ENCODE measurements at regions not wholly inside any gene's neighbourhood (a gene's known extent, or its start where the extent isn't known, plus 50 kb on each side); places are given as distances from the start of the nearest gene placed in this dataset.
"Not testable (repeated sequence)": the region's sequence is repeated elsewhere in the genome, so short reads cannot be mapped to it uniquely, and the experiment has no call there.

GRCh38 chr1:199561334-199561733 lies 466.2 kb upstream of the NR5A2 start:
- DNase-seq, result no peak

- no peak for DNase-seq
Observed at GRCh38 chr1:199573047-199573446, 454.5 kb upstream of the NR5A2 start.

- DNase-seq, result no peak
Observed at GRCh38 chr1:199574950-199575349, 452.6 kb upstream of the NR5A2 start.

- DNase-seq, result no peak
Observed at GRCh38 chr1:199580300-199580699, 447.2 kb upstream of the NR5A2 start.

- DNase-seq, result no peak
Observed at GRCh38 chr1:199585392-199585791, 442.1 kb upstream of the NR5A2 start.

GRCh38 chr1:199590708-199591107 lies 436.8 kb upstream of the NR5A2 start:
- no peak for DNase-seq

- DNase-seq, result no peak
Observed at GRCh38 chr1:199591468-199591867, 436.0 kb upstream of the NR5A2 start.

- no peak for DNase-seq
Observed at GRCh38 chr1:199593475-199593874, 434.0 kb upstream of the NR5A2 start.

- DNase-seq, result not testable (repeated sequence)
Observed at GRCh38 chr1:199596448-199596847, 431.1 kb upstream of the NR5A2 start.

GRCh38 chr1:199597152-199597551 lies 430.4 kb upstream of the NR5A2 start:
- no peak for DNase-seq

GRCh38 chr1:199608414-199608813 lies 419.1 kb upstream of the NR5A2 start:
- DNase-seq, result no peak

GRCh38 chr1:199612976-199613774 lies 414.3 kb upstream of the NR5A2 start:
- DNase-seq, result no peak

GRCh38 chr1:199616947-199617346 lies 410.6 kb upstream of the NR5A2 start:
- DNase-seq, result no peak

- DNase-seq, result no peak
Observed at GRCh38 chr1:199619223-199619622, 408.3 kb upstream of the NR5A2 start.

GRCh38 chr1:199626228-199626627 lies 401.3 kb upstream of the NR5A2 start:
- not testable (repeated sequence) for DNase-seq

GRCh38 chr1:199629624-199630023 lies 397.9 kb upstream of the NR5A2 start:
- no peak for DNase-seq

- DNase-seq, result no peak
Observed at GRCh38 chr1:199639453-199639852, 388.1 kb upstream of the NR5A2 start.

GRCh38 chr1:199641531-199641930 lies 386.0 kb upstream of the NR5A2 start:
- DNase-seq, result no peak

- no peak for DNase-seq
Observed at GRCh38 chr1:199644912-199645311, 382.6 kb upstream of the NR5A2 start.

- no peak for DNase-seq
Observed at GRCh38 chr1:199646761-199647160, 380.7 kb upstream of the NR5A2 start.

GRCh38 chr1:199657449-199657848 lies 370.1 kb upstream of the NR5A2 start:
- no peak for DNase-seq

GRCh38 chr1:199660071-199660470 lies 367.4 kb upstream of the NR5A2 start:
- DNase-seq, result no peak

- DNase-seq, result no peak
Observed at GRCh38 chr1:199665371-199665770, 362.1 kb upstream of the NR5A2 start.

- no peak for DNase-seq
Observed at GRCh38 chr1:199667089-199667488, 360.4 kb upstream of the NR5A2 start.

GRCh38 chr1:199669916-199670315 lies 357.6 kb upstream of the NR5A2 start:
- DNase-seq, result no peak

All from stimulated activated CD4-positive, alpha-beta T cell treated with anti-CD3 and anti-CD28 coated beads, Interleukin-1b, Interleukin-23, amount 100 ng/mL, for 48 hours (primary cell).